Lower lobe of right lung (tissue), 2 donors: ENCODE measurements at regions not wholly inside any gene's neighbourhood (a gene's known extent, or its start where the extent isn't known, plus 50 kb on each side); places are given as distances from the start of the nearest gene placed in this dataset.
"Not testable (repeated sequence)": the region's sequence is repeated elsewhere in the genome, so short reads cannot be mapped to it uniquely, and the experiment has no call there.

Experiments
- ATAC-seq, 2 donors: fragments of 200-7000 bp; cut with Tn5 transposase; one replicate each; pipeline ENCODE4 v1.9.1; 2020 to 2022; ENCODE audit warnings: mild to moderate bottlenecking in 2 of 2, moderate library complexity in 2 of 2
- DNase-seq: peaks from one replicate; pipeline ENCODE4 v3.0.0-alpha.2; 2020
- H3K27ac ChIP-seq: fragments of 200-600 bp; one replicate; pipeline ENCODE4 v1.8.0; 2022
- H3K27me3 ChIP-seq: fragments of 200-600 bp; one replicate; pipeline ENCODE4 v1.8.0; 2022; ENCODE audit warnings: low read depth
- H3K36me3 ChIP-seq: fragments of 200-600 bp; one replicate; pipeline ENCODE4 v1.8.0; 2022; ENCODE audit warnings: mild to moderate bottlenecking
- H3K4me1 ChIP-seq: fragments of 200-600 bp; one replicate; pipeline ENCODE4 v1.8.0; 2022
- H3K4me3 ChIP-seq: fragments of 200-600 bp; one replicate; pipeline ENCODE4 v1.8.0; 2022; ENCODE audit warnings: mild to moderate bottlenecking
- H3K9me3 ChIP-seq: fragments of 200-600 bp; one replicate; pipeline ENCODE4 v1.8.0; 2022
- CTCF ChIP-seq: fragments of 200-600 bp; IDR thresholded peaks from one replicate; pipeline ENCODE4 v1.8.0; 2022; ENCODE audit warnings: antibody characterized with exemption, mild to moderate bottlenecking
- intact Hi-C: fragments of 100-400 bp; cut with DNase I; formaldehyde crosslinking; loops from one replicate; pipeline ENCODE4 v1.11.0; 2022
- donor health status: DM: no; HTN: yes; CAD: no; lungs with severe emphysema.

- no peaks in the 10 kb centered on the region for H3K9me3 ChIP-seq
- intact Hi-C loops, result no loop called here
- ATAC-seq, result no peak
- no peak for DNase-seq
- H3K36me3 ChIP-seq, result no peaks in the 10 kb centered on the region
- H3K4me1 ChIP-seq, result peaks cover 6% of the 10 kb centered on the region
- no peak overlapping the region for H3K27ac ChIP-seq
- no peaks in the 10 kb centered on the region for H3K27me3 ChIP-seq
- H3K4me3 ChIP-seq, result no peak overlapping the region
- no peak for TF ChIP-seq CTCF
Observed at GRCh38 chr7:149666360-149666945, 106.9 kb downstream of the ZNF467 start.

- intact Hi-C loops, H3K9me3 ChIP-seq, H3K4me1 ChIP-seq, DNase-seq, H3K36me3 ChIP-seq, H3K27me3 ChIP-seq, ATAC-seq, H3K27ac ChIP-seq, H3K4me3 ChIP-seq: not testable (repeated sequence)
Observed at GRCh38 chr7:149665618-149666017, 107.8 kb downstream of the ZNF467 start.

- intact Hi-C loops, result no loop called here
Observed at GRCh38 chr7:149664666-149665065, 108.7 kb downstream of the ZNF467 start.

DNA sequence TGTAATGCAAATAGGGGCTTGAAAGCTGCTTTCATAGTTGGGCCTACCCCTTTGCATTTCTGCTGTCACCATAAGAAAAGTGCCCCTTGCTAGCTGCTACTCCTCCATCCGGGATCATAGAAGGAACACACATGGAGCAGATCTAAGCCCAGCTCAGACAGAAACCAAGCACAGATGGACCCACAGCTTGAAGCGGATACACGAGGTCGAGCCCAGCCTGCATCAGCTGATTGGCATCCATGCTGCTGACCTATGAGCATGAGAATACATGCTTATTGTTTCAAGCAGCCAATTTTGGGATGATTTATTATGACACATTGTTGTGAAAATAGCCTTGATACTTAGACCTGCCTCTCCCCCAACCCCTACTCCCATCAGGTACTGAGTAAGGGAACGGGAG lies 109.2 kb downstream of the ZNF467 start:
- Histone ChIP-seq H3K4me1 (no peaks in the 10 kb centered on the region), H3K36me3 (no peaks in the 10 kb centered on the region), H3K27me3 (no peaks in the 10 kb centered on the region), H3K4me3 (no peak overlapping the region), H3K27ac (no peak overlapping the region), H3K9me3 (no peaks in the 10 kb centered on the region)
- ATAC-seq (no peak), DNase-seq (no peak)
- intact Hi-C loops, result no loop called here
- TF ChIP-seq CTCF, result no peak

More at GRCh38 chr7:149664666-149665065, 108.7 kb downstream of the ZNF467 start:
- no peak overlapping the region for H3K4me3 ChIP-seq
- TF ChIP-seq CTCF, result no peak
- no peak for ATAC-seq
- no peaks in the 10 kb centered on the region for H3K9me3 ChIP-seq
- H3K36me3 ChIP-seq, result no peaks in the 10 kb centered on the region
- H3K27me3 ChIP-seq, result no peaks in the 10 kb centered on the region
- no peak overlapping the region for H3K27ac ChIP-seq
- H3K4me1 ChIP-seq, result no peaks in the 10 kb centered on the region
- no peak for DNase-seq

DNA sequence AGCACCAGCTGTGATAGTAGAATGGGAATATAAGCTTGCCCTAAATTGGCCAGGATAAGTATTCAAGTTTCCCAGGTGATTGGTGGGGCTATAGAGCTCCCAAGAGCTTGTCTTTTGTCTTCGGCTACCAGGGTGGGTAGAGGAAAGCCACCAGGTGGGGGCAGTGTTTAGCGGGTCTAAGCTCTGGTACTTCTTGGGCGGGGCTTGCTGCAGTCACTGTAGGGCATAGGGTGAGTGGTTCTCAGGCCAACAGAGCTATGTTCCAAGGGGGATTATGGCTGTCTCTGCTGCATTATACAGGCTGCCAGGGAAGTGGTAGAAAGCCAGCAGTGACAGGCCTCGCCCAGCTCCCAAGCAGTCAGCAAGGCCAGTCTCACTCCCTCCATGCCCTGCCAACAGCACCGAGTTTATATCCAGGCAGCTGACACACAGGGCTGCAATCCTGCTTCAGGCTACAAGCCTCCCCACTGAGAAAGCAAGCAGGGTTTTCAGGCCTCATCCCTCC lies 110.7 kb downstream of the ZNF467 start:
- intact Hi-C loops, result no loop called here
- DNase-seq (peak; percentile 70), ATAC-seq (peak; percentile 86 to 90)
- peak; percentile 49 for TF ChIP-seq CTCF
- Histone ChIP-seq H3K4me1 (no peaks in the 10 kb centered on the region), H3K27ac (no peak overlapping the region), H3K36me3 (no peaks in the 10 kb centered on the region), H3K9me3 (no peaks in the 10 kb centered on the region), H3K27me3 (no peaks in the 10 kb centered on the region), H3K4me3 (no peak overlapping the region)

GRCh38 chr7:149655784-149656183 lies 117.6 kb downstream of the ZNF467 start:
- Histone ChIP-seq H3K4me3 (no peak overlapping the region), H3K36me3 (no peaks in the 10 kb centered on the region), H3K4me1 (no peaks in the 10 kb centered on the region), H3K27ac (no peak overlapping the region), H3K9me3 (peaks cover 3% of the 10 kb centered on the region), H3K27me3 (no peaks in the 10 kb centered on the region)
- TF ChIP-seq CTCF, result no peak
- intact Hi-C loops, result no loop called here
- DNase-seq (no peak), ATAC-seq (no peak)
